Superior temporal gyrus (tissue), 1 donor: ENCODE measurements at regions not wholly inside any gene's neighbourhood (a gene's known extent, or its start where the extent isn't known, plus 50 kb on each side); places are given as distances from the start of the nearest gene placed in this dataset.

Experiments
- DNase-seq: peaks from one replicate; pipeline ENCODE4 v3.0.0-alpha.2; 2016; ENCODE audit errors: extremely low spot score

- peak; percentile 30 for DNase-seq
These were observed 291.2 kb upstream of the KCNMB2 start for GRCh38 chr3:178244733-178245709.

DNA sequence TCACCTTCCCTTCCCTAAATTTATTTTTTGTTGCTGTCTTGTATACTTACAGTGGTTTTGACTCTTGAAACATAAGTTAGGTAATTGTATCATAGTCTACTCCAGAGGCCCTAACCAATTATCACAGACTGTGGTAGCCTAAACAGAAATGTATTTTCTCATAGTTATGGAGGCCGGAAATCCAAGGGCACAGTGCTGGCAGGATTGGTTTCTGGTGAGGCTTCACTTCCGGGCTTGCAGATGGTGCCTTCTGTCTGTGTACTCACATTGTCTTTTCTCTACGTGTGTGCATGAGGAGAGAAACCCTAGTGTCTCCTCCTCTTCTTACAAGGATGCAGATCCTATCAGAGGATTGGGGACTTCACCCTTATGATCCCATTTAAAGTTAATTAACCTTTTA is 290.2 kb upstream of the KCNMB2 start:
- no peak for DNase-seq

DNA sequence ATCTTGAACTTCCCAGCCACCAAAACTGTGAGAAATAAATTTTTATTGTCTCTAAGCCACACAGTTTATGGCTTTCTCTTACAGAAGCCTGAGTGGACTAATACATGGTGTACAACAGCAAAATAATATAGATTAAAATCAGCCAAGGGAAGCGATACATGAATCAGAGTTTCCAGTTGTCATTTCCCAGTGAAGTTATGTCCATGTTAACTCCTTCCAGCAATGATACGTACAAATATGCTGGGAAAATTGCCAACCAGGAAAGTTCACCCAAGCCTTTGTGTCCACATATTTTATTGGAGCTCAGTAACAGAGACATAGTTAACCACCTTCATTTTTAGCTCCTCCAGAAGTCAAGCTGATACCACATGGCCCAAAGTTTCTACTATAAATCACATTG is 280.9 kb upstream of the KCNMB2 start:
- no peak for DNase-seq

DNA sequence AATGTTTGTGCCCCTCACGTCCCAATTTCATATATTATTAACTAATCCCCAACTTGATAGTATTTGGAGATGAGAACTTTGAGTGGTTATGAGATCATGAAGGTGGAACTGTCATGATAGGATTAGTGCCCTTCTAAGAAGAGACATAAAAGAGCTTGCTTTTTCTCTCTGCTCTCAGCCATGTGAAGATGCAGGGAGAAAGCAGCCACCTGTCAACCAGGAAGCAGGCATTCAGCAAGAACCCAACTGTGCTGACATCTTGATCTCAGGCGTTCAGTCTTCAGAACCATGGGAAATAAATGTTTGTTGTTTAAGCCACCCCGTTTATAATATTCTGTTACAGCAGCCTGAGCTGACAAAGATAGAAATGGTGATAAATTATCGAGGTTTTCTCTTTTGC is 278.7 kb upstream of the KCNMB2 start:
- DNase-seq = no peak

DNA sequence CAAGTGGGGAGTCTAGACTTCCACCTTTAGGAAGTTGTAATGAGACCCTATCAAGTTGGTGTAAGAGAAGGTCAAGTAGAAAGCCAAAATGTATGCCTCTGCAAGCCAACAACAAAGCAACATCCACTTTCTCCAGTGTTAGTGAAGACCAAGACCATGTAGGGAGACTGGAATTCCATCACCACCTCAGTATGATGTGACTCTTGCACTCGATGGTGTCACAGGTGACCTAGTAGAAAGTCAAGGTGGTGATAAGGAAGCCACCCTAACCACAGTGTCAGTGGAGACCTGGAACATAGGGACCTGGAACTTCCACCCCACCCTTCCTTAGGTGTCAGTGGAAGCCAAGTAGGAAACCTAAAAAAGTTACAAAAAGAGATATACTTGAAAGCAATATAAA is 278.1 kb upstream of the KCNMB2 start:
- no peak for DNase-seq

DNA sequence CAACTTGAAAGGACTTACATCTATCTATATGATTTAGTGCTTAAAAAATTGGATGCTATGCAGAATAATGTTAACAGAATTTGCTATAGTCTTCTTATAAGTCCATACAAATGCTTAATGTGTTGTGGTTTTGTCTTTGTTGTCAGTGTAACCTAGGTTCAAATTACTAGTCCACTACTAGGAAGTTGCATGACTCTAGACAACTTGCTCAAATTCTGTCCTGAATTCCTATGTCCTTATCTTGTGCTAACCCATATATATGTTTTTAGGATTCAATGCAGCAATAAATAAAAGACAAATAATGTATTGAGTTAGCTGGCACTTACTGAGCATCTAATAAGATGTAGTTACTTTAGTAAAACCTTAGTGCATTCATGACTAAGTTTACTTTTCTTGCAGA is 276.5 kb upstream of the KCNMB2 start:
- DNase-seq = no peak

- DNase-seq = peak; percentile 39
These were observed 275.2 kb upstream of the KCNMB2 start for GRCh38 chr3:178260887-178261565.

DNA sequence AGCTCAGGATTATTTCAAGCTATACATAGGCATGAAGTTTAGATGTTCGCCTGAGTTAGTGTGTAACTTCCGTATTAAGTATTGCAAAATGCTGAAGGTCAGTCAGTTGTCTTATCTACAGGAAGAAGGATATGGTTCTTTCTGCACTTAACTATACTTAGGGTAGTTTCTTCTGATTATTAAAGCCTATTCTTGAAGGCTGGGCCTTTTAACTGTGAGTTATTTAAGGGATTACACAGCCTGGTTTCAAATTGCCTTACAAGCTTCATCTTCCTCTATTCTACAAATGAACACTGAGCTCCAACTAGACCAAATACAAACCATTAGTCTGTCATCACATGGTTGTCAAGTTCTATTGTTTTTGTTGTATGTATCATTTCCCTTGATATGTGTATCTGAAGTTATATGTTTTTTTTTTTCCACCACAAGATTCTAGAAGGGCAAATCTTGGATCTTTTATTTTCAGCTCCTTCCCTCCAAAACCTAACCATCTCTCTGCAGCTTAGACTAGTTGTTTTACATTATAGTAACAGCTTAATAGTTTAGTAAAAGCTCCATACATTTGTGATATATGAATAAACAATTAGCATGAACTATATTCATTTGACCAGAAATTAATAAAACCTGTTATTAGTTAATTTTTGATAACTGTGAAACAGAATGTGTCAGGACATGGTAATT is 272.9 kb upstream of the KCNMB2 start:
- no peak for DNase-seq

DNA sequence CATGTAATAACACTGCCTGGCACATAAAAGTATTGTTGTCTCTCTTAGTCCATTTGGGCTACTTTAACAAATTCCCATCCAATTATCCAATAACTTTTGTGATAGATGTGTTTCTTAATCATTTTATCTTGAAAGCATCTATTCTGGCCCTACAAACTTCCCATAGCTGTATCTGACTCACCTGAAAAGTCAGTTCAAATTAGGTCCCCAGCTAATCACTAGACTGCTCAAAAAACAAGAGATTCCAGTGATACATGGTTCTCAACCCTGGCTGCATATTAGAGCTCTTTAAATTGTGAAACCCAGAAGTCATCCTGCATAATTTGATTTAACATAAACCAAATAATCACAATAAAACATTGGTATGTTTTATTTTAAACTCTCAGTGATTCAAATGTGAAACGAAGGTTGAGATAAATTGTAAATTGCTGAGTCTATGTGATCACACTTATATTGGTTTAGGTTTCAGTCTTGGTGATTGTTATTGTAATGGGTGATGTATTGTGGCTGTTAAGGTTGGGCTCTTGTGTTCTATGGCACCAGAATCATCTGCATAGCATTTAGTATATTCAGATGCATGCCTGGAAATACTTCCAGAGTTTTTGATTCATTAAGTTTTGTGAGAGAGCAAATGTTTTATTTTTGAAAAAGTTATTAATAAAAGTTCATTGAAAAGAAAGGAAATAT is 268.9 kb upstream of the KCNMB2 start:
- DNase-seq = no peak

- no peak for DNase-seq
These were observed 265.4 kb upstream of the KCNMB2 start for GRCh38 chr3:178270838-178271237.

- DNase-seq = no peak
These were observed 264.4 kb upstream of the KCNMB2 start for GRCh38 chr3:178271740-178272387.

GRCh38 chr3:178272841-178273240 is 263.4 kb upstream of the KCNMB2 start:
- DNase-seq = no peak

DNA sequence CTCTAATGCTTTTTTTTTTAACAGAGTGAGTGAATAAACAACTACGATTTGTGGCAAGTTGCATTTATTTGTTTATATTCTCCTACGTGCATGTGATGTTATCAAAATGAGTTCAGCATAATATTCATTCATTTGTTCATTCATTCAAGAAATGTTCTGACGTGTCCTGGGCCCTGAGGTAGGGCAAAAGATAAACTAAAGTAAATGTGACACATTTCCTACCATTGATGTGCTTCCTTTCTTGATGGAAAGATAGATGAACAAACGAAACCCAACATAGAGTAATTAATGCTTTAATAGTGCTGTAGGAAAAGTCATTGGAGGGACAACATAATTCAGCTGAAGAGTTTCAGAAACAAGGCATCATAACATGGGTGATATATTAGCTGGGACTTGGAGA is 261.5 kb upstream of the KCNMB2 start:
- DNase-seq = no peak

GRCh38 chr3:178275311-178275710 is 260.9 kb upstream of the KCNMB2 start:
- no peak for DNase-seq

DNA sequence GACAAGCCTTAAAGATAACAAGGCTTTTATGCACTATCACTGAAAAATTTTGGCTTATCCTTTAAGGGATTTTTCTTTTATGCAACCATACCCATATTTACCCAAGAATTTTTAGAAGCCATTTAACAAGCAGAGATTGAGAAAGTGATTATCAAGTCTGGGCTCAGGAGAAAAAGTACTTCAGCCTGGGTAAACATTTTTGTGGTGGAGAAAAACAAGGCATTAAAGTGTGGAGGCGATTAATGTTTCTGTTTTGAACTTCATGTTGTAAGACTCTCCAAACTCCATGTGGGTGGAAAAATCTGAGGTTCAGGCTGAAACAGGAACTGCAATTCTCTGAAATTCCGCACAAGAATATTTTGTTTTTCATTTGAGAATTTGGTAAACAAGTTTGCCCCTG is 260.4 kb upstream of the KCNMB2 start:
- no peak for DNase-seq

DNA sequence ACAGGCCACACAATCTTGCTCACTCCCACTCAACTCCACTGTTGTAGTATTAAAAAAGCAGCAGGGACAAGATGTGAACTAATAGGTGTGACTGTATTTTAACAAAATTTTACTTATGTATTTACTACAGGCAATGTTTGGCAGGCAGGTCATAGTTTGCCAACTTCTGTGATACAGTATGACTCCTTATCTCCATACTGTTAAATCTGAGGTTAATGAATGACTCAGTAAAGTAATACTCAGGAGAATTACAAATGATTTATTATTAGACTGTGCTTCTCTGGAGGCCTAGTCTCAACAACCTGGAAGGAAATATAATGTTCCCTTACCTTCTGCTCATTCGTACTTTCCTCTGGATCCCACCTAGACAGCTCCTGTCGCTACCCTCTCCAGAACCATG is 258.6 kb upstream of the KCNMB2 start:
- DNase-seq = no peak

GRCh38 chr3:178283561-178283960 is 252.7 kb upstream of the KCNMB2 start:
- no peak for DNase-seq

GRCh38 chr3:178284181-178284580 is 252.1 kb upstream of the KCNMB2 start:
- DNase-seq = no peak

DNA sequence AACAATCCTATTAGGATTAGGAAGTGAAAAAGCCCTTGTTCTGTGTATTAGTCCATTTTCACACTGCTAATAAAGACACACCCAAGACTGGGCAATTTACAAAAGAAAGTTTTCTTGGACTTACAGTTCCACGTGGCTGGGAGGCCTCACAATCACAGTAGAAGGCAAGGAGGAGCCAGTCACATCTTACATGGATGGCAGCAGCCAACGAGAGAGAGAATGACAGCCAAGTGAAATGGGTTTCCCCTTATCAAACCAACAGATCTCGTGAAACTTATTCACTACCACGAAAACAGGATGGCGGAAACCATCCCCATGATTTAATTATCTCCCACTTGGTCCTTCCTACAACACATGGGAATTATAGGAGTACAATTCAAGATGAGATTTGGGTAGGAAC is 248.2 kb upstream of the KCNMB2 start:
- no peak for DNase-seq

- DNase-seq = no peak
These were observed 246.6 kb upstream of the KCNMB2 start for GRCh38 chr3:178289544-178290160.
